OCI-LY7 (cell line): ENCODE measurements at regions not wholly inside any gene's neighbourhood (a gene's known extent, or its start where the extent isn't known, plus 50 kb on each side); places are given as distances from the start of the nearest gene placed in this dataset.

Source experiments
- CTCF ChIP-seq: fragments of 200-600 bp; sonication (generic); conservative IDR thresholded peaks from 2 replicates; pipeline ENCODE4 v1.5.1; 2014; ENCODE audit warnings: mild to moderate bottlenecking, antibody characterized with exemption, low read length, moderate library complexity, mixed read lengths
- EZH2phosphoT487 ChIP-seq: fragments of 200-600 bp; sonication (generic); IDR thresholded peaks from 2 replicates; pipeline ENCODE4 v1.6.1; 2018; ENCODE audit warnings: low read depth, borderline replicate concordance, mild to moderate bottlenecking, mixed run types, antibody characterized with exemption, low read length, moderate library complexity, mixed read lengths

GRCh38 chr12:105613269-105613668 lies 282.8 kb downstream of the C12orf75 start:
- TF ChIP-seq CTCF = no peak
- no peak for TF ChIP-seq EZH2phosphoT487
